Ovary (tissue), 7 donors: ENCODE measurements at regions not wholly inside any gene's neighbourhood (a gene's known extent, or its start where the extent isn't known, plus 50 kb on each side); places are given as distances from the start of the nearest gene placed in this dataset.

Experiments
- DNase-seq, 5 donors: peaks; one replicate each; pipeline ENCODE4 v3.0.0-alpha.2; 2019 to 2020
- H3K27ac ChIP-seq, 2 donors: fragments of 200-600 bp; one replicate each; pipeline versions ENCODE4 v1.5.1 to v1.8.0; 2019 to 2022
- H3K27me3 ChIP-seq: fragments of 200-600 bp; one replicate; pipeline ENCODE4 v1.8.0; 2022
- H3K36me3 ChIP-seq: fragments of 200-600 bp; sonication (generic); one replicate; pipeline ENCODE4 v1.5.1; 2019
- H3K4me1 ChIP-seq: one replicate; pipeline ENCODE4 v1.8.1; 2013; ENCODE audit warnings: mild to moderate bottlenecking, moderate library complexity; ENCODE audit not compliant: insufficient read depth
- H3K4me3 ChIP-seq: fragments of 200-600 bp; sonication (generic); one replicate; pipeline ENCODE4 v1.5.1; 2017
- H3K9me3 ChIP-seq, 2 donors: fragments of 200-600 bp in 1 of 2; sonication (generic) in 1 of 2; one replicate each; pipeline versions ENCODE4 v1.5.1 to v1.8.1; 2013 to 2019; ENCODE audit warnings: mild to moderate bottlenecking in 1 of 2, moderate library complexity in 1 of 2
- EP300 ChIP-seq: sonication (generic); formaldehyde crosslinking; IDR thresholded peaks from one replicate; pipeline ENCODE4 v1.6.1; 2017; ENCODE audit warnings: antibody characterized with exemption
- POLR2A ChIP-seq: fragments of 450-650 bp; IDR thresholded peaks from one replicate; pipeline ENCODE4 v1.6.1; 2017; ENCODE audit warnings: antibody characterized with exemption, mild to moderate bottlenecking, moderate library complexity
- WGBS, 3 donors: extraction: QIAGEN DNeasy Blood & Tissue Kit in 1 of 3; methylation state at CpG; one replicate each; pipeline versions ENCODE4 v1.1.5 to v1.1.7; 2013 to 2017; 5-methylcytosine and 5-hydroxymethylcytosine counted together
- intact Hi-C, 4 donors: fragments of 100-400 bp; cut with DNase I; formaldehyde crosslinking; loops; one replicate each; pipeline versions ENCODE4 v1.11.0 to v1.15.1; 2022 to 2023
- TF ChIP-seq, protein P1 (sequence below), 3 donors: fragments of 450-650 bp in 2 of 3; fragments of 200-600 bp in 1 of 3; IDR thresholded peaks; one replicate each; pipeline versions ENCODE4 v1.5.1 to v1.8.0; 2016 to 2022; ENCODE audit warnings: antibody characterized with exemption in 3 of 3, mild to moderate bottlenecking in 1 of 3
- donor health status: DM: no; HTN: no; CAD: no; lungs with moderate emphysema.
- donor health status: DM: no; HTN: no; CAD: no.
- donor health status: Bipolar disorder and iron deficiency.
- donor health status: DM: no; HTN: no; CAD: no.
- donor health status: DM: yes; HTN: yes; CAD: no.

DNA sequence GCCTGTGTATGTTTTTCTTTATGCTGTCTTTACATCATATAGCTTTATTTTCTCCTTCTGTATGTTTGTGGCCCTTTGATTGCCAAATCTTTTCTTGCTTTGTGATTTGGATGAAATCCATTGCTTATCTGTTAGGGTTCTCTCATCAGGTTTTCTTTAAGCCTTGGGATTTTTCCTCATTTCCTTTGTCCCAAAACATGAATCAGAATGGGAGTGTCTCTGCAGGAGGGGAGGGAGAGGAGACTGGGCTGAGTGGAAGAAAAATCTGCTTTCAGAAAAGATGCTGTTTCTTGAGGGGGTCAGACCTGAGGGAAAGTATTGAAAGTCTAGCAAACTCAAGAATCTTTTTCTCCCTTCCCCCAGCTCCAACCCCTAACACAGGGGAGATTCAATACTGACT, 758.0 kb upstream of the MMS22L start:
- no peak for TF ChIP-seq EP300
- TF ChIP-seq, protein P1, sequence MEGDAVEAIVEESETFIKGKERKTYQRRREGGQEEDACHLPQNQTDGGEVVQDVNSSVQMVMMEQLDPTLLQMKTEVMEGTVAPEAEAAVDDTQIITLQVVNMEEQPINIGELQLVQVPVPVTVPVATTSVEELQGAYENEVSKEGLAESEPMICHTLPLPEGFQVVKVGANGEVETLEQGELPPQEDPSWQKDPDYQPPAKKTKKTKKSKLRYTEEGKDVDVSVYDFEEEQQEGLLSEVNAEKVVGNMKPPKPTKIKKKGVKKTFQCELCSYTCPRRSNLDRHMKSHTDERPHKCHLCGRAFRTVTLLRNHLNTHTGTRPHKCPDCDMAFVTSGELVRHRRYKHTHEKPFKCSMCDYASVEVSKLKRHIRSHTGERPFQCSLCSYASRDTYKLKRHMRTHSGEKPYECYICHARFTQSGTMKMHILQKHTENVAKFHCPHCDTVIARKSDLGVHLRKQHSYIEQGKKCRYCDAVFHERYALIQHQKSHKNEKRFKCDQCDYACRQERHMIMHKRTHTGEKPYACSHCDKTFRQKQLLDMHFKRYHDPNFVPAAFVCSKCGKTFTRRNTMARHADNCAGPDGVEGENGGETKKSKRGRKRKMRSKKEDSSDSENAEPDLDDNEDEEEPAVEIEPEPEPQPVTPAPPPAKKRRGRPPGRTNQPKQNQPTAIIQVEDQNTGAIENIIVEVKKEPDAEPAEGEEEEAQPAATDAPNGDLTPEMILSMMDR (IDR thresholded peaks at IDR 0.05), result no peak
- no peak for TF ChIP-seq POLR2A
- no peak overlapping the region for H3K27ac ChIP-seq
- intact Hi-C loops, result no loop called here
- no peaks in the 10 kb centered on the region for H3K27me3 ChIP-seq
- H3K4me3 ChIP-seq, result no peak overlapping the region
- no peaks in the 10 kb centered on the region for H3K9me3 ChIP-seq
- H3K36me3 ChIP-seq, result no peaks in the 10 kb centered on the region
- no peaks in the 10 kb centered on the region for H3K4me1 ChIP-seq
- no peak for DNase-seq

DNA sequence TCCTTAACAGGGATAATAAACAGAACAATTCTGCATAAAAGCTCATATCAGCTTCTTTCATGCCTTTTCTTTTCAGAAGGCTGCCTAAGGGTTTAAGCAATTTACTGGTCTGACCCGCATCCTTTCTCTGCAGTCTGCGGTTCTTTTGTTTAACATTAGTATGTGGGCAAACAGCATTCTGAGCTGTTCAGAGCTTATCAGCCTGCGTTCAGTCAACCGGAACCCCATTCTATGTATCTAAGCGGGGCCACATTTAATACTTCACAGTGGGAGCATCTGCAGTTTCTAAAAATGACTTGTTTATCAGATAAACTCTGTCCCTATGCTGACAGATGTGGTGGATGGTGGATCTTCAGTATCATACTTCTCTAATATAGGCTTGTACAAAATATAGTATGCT, 758.9 kb upstream of the MMS22L start:
- no peak overlapping the region for H3K27ac ChIP-seq
- no peak for DNase-seq
- no peaks in the 10 kb centered on the region for H3K4me1 ChIP-seq
- 37 to 45% (median 38%) methylated on average over 5 of the region's 5 CpGs for WGBS, 3 donors
- H3K36me3 ChIP-seq, result no peaks in the 10 kb centered on the region
- no peak for TF ChIP-seq EP300
- TF ChIP-seq, protein P1 (IDR thresholded peaks at IDR 0.05), result no peak
- no peak for TF ChIP-seq POLR2A
- H3K9me3 ChIP-seq, result no peaks in the 10 kb centered on the region
- no peak overlapping the region for H3K4me3 ChIP-seq
- H3K27me3 ChIP-seq, result no peaks in the 10 kb centered on the region
- intact Hi-C loops, result no loop called here

DNA sequence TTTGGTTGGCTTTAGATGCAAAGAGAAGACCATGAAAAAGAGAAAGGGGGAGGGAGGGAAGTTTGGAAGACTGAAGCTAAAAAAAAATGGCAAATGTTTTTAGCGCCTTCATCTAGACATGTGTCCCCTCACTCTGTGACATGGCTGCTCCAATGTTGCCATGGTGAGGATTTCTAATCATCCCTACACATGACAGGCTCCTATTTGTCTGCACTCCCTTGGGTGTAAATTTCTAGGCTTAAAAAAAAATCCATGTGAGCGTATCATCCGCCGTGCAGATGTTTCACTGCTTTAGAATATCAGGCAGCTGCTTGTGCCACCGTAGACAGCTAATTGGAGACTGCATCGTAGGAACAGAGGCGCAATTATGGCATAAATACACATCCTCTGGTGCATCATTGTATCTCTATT, 761.1 kb upstream of the MMS22L start:
- TF ChIP-seq, protein P1 (IDR thresholded peaks at IDR 0.05), result no peak
- TF ChIP-seq EP300 (no peak), POLR2A (no peak)
- intact Hi-C loops, result no loop called here
- Histone ChIP-seq H3K27ac (no peak overlapping the region), H3K9me3 (no peaks in the 10 kb centered on the region), H3K4me3 (no peak overlapping the region), H3K36me3 (no peaks in the 10 kb centered on the region), H3K4me1 (no peaks in the 10 kb centered on the region), H3K27me3 (no peaks in the 10 kb centered on the region)
- DNase-seq, result no peak
- WGBS, 3 donors, result 60 to 63% (median 60%) methylated on average over 7 of the region's 7 CpGs

DNA sequence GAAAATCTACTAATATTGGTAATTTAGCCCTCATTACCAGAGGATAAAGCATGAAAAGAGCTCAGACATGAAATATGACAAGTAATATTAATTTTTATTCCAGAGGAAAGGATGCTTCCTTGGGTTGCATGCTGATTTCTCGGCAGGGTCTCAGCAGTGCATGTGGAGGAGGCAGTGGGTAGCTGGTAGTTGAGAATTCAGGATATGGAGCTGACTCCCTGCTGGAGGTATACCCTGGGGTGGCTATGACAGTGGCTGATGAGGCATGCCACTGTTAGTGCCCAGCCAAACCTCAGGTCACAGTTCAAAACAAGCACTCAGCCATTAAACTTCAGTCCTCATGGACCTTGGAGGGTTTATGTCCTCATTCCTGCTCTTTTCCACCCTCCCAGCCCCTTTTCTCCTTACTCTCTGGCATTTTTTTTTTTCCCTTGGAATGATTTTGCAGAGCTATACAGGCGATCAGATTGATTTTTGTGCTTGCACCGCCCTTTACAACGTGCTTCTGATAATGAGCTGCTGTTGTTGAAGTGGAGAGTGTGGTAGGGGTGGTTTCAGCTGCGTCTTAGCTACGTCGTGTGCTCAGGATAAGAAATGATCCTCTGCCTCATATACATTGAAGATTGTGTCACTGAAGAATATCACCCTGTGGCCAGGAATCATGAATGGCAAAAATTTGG, 761.9 kb upstream of the MMS22L start:
- no peak for DNase-seq
- H3K4me3 ChIP-seq, result no peak overlapping the region
- no peaks in the 10 kb centered on the region for H3K4me1 ChIP-seq
- H3K36me3 ChIP-seq, result no peaks in the 10 kb centered on the region
- no peak overlapping the region for H3K27ac ChIP-seq
- H3K9me3 ChIP-seq, result no peaks in the 10 kb centered on the region
- TF ChIP-seq POLR2A, result no peak
- TF ChIP-seq, protein P1 (IDR thresholded peaks at IDR 0.05), result no peak
- no peak for TF ChIP-seq EP300
- no peaks in the 10 kb centered on the region for H3K27me3 ChIP-seq
- 12 to 30% (median 25%) methylated on average over 7 of the region's 7 CpGs for WGBS, 3 donors
- intact Hi-C loops, result no loop called here
